ENCODE measurements at regions not wholly inside any gene's neighbourhood (a gene's known extent, or its start where the extent isn't known, plus 50 kb on each side); places are given as distances from the start of the nearest gene placed in this dataset.

GRCh38 chr22:22400964-22401363 lies 107.6 kb downstream of the ZNF280B start:
- TF ChIP-seq POLR2AphosphoS5 (IDR thresholded peaks at IDR 0.05) (no peak), CTCF (IDR thresholded peaks at IDR 0.05) (no peak), EP300 (IDR thresholded peaks at IDR 0.05) (no peak), POLR2A (IDR thresholded peaks at IDR 0.05) (no peak)
- H3K4me1 ChIP-seq, result peaks cover 0 to 5% (median 0%) of the 10 kb centered on the region in 4 donors

GRCh38 chr22:22401381-22401780 lies 107.2 kb downstream of the ZNF280B start:
- no peak for DNase-seq
- Histone ChIP-seq H3K27ac (no peak overlapping the region), H3K36me3 (no peaks in the 10 kb centered on the region), H3K4me3 (no peak overlapping the region), H3K4me1 (peaks cover 0 to 5% (median 0%) of the 10 kb centered on the region in 4 donors), H3K9me3 (no peaks in the 10 kb centered on the region), H3K27me3 (no peaks in the 10 kb centered on the region)
- no peak for ATAC-seq (ENCODE audit: low FRiP score in 2 of 2)
- TF ChIP-seq EP300 (IDR thresholded peaks at IDR 0.05) (no peak), POLR2A (IDR thresholded peaks at IDR 0.05) (no peak), POLR2AphosphoS5 (IDR thresholded peaks at IDR 0.05) (no peak), CTCF (IDR thresholded peaks at IDR 0.05) (no peak)
- WGBS, 2 donors, result 93 to 94% methylated on average over 1 of the region's 1 CpG

More at GRCh38 chr22:22400964-22401363, 107.6 kb downstream of the ZNF280B start:
- H3K9me3 ChIP-seq, result no peaks in the 10 kb centered on the region
- no peak overlapping the region for H3K4me3 ChIP-seq
- H3K27me3 ChIP-seq, result no peaks in the 10 kb centered on the region
- no peaks in the 10 kb centered on the region for H3K36me3 ChIP-seq
- 53 to 77% methylated on average over 1 of the region's 1 CpG for WGBS, 2 donors
- ATAC-seq (ENCODE audit: low FRiP score in 2 of 2), result no peak
- no peak overlapping the region for H3K27ac ChIP-seq
- no peak for DNase-seq

DNA sequence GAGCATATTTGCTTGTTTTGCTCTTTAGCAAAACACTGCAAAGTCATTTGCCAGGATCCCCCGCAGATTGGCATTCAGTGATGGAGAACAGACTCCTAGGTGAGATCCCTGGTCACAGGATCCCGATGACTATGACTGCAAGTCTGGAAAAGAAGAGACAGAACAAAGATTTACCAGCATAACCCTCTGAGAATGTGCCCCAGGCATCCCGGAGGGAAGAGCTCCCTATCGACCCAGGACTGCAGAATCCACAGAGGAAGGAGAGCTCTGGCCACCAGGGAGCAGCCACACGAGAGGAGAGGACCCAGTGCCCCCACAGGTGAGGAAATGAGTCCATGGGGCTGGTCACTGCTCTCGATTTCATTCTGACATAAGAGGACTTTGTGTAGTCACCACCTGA lies 105.2 kb downstream of the ZNF280B start:
- Histone ChIP-seq H3K36me3 (no peaks in the 10 kb centered on the region), H3K4me1 (no peaks in the 10 kb centered on the region), H3K4me3 (no peak overlapping the region), H3K27ac (no peak overlapping the region), H3K9me3 (no peaks in the 10 kb centered on the region), H3K27me3 (no peaks in the 10 kb centered on the region)
- DNase-seq (no peak), ATAC-seq (ENCODE audit: low FRiP score in 2 of 2) (no peak)
- 56 to 69% methylated on average over 6 of the region's 6 CpGs for WGBS, 2 donors
- TF ChIP-seq EP300 (IDR thresholded peaks at IDR 0.05) (no peak), CTCF (IDR thresholded peaks at IDR 0.05) (no peak), POLR2AphosphoS5 (IDR thresholded peaks at IDR 0.05) (no peak), POLR2A (IDR thresholded peaks at IDR 0.05) (no peak)

GRCh38 chr22:22403771-22404170 lies 104.8 kb downstream of the ZNF280B start:
- 64 to 72% methylated on average over 3 to 4 of the region's 4 CpGs for WGBS, 2 donors
- DNase-seq, result no peak
- no peaks in the 10 kb centered on the region for H3K4me1 ChIP-seq
- no peak for TF ChIP-seq EP300 (IDR thresholded peaks at IDR 0.05)
- no peak for TF ChIP-seq POLR2AphosphoS5 (IDR thresholded peaks at IDR 0.05)
- no peak for TF ChIP-seq POLR2A (IDR thresholded peaks at IDR 0.05)
- no peak for TF ChIP-seq CTCF (IDR thresholded peaks at IDR 0.05)
- no peak for ATAC-seq (ENCODE audit: low FRiP score in 2 of 2)
- no peaks in the 10 kb centered on the region for H3K27me3 ChIP-seq
- H3K9me3 ChIP-seq, result no peaks in the 10 kb centered on the region
- H3K27ac ChIP-seq, result no peak overlapping the region
- H3K4me3 ChIP-seq, result no peak overlapping the region
- H3K36me3 ChIP-seq, result no peaks in the 10 kb centered on the region

DNA sequence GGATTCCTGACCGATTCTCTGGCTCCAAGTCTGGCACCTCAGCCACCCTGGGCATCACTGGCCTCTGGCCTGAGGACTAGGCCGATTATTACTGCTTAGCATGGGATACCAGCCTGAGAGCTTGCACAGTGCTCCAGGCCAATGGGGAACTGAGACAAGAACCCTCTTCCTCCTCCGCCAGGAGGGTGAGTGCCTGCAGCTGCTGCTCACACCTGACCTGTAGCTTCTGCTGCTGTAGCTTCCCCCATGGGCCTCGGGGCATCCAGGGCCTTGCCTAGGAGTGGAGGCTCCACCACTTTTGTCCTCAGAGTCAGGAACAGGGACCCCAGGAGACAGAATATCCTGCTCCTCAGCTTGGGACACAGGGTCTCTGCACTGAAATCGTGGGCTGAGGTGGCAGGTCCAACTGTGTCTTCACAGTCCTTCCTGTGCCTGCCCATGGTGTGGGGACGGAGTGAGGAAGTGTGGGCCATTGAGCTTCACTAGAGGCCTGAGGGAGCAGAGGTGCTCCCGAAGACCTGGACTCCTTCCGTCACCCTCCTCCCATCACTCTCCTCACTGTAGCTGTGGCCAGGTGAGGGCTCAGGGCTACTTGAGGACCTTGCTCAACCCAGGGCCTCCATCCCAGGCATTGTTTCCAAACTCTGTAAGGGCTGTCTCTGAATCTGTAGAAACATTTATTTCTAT lies 103.8 kb downstream of the ZNF280B start:
- no peak for ATAC-seq (ENCODE audit: low FRiP score in 2 of 2)

More for the DNA sequence above, 103.8 kb downstream of the ZNF280B start:
- Histone ChIP-seq H3K9me3 (no peaks in the 10 kb centered on the region), H3K27me3 (no peaks in the 10 kb centered on the region), H3K36me3 (no peaks in the 10 kb centered on the region), H3K27ac (no peak overlapping the region), H3K4me3 (no peak overlapping the region), H3K4me1 (no peaks in the 10 kb centered on the region)
- no peak for TF ChIP-seq CTCF (IDR thresholded peaks at IDR 0.05)
- no peak for TF ChIP-seq EP300 (IDR thresholded peaks at IDR 0.05)
- TF ChIP-seq POLR2A (IDR thresholded peaks at IDR 0.05), result no peak
- no peak for TF ChIP-seq POLR2AphosphoS5 (IDR thresholded peaks at IDR 0.05)
- WGBS, 2 donors, result 67 to 75% methylated on average over 4 to 7 of the region's 8 CpGs
- no peak for DNase-seq

Data from upper lobe of left lung (tissue), 6 donors.